ENCODE measurements at regions not wholly inside any gene's neighbourhood (a gene's known extent, or its start where the extent isn't known, plus 50 kb on each side); places are given as distances from the start of the nearest gene placed in this dataset.
"Not testable (repeated sequence)": the region's sequence is repeated elsewhere in the genome, so short reads cannot be mapped to it uniquely, and the experiment has no call there.

DNA sequence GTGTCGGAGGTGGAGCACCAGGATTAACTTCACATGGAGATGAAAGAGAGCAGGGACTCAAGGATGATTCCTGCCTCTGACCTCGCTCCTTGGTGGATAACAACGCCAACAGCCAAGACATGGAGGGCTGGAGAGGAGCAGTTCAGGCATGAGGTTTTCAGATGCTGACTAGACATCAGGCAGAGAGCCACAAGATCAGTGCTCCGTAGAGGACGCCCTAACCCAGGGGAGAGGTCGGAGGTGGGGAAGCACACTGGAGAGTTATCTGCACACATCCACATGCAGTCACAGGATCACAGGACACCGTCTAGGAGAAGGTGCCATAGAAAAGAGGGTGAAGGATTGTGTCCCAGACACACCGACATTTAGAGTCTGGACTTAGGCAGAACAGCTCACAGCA, 344.3 kb downstream of the EIPR1 start:
- DNase-seq = no peak
- Histone ChIP-seq H3K4me3 (no peak overlapping the region), H3K36me3 (no peaks in the 10 kb centered on the region), H3K27ac (no peak overlapping the region), H3K27me3 (no peaks in the 10 kb centered on the region), H3K4me1 (no peaks in the 10 kb centered on the region), H3K9me3 (no peaks in the 10 kb centered on the region)
- in situ Hi-C loops (cut with MboI; ENCODE audit: low sequenced_read_pairs in 4 of 4) (no loop called here), intact Hi-C loops (cut with DNase I; ENCODE audit: low total_unique reads) (no loop called here)
- no peak for ATAC-seq
- TF ChIP-seq POLR2A (IDR thresholded peaks at IDR 0.05) (no peak), CTCF (IDR thresholded peaks at IDR 0.05 in 4 of 5, conservative IDR thresholded peaks at IDR 0.05 in 1 of 5) (no peak)

GRCh38 chr2:3030791-3031190, 346.8 kb downstream of the EIPR1 start:
- H3K9me3 ChIP-seq; DNase-seq; intact Hi-C loops (cut with DNase I; ENCODE audit: low total_unique reads); in situ Hi-C loops (cut with MboI; ENCODE audit: low sequenced_read_pairs in 4 of 4); H3K4me1 ChIP-seq; H3K4me3 ChIP-seq; H3K27ac ChIP-seq; H3K36me3 ChIP-seq; ATAC-seq; H3K27me3 ChIP-seq: not testable (repeated sequence)

DNA sequence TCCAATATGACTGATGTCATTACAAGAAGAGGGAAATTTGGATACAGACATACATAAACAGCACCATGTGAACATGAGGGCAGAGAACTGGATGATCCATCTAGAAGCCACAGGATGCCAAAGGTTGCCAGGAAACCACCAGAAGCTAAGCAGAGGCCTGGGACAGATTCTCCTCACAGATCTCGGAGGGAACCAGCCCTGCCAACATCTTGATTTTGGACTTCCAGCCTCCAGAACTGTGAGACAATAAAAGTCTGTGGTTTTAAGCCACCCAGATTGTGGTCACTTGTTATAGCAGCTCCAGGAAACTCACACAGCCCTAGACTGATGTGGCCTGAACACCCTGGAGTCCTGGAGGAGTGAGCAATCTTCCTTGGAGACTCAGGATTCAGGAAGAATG, 351.6 kb downstream of the EIPR1 start:
- ATAC-seq = no peak
- TF ChIP-seq CTCF (IDR thresholded peaks at IDR 0.05 in 4 of 5, conservative IDR thresholded peaks at IDR 0.05 in 1 of 5) = no peak
- TF ChIP-seq POLR2A (IDR thresholded peaks at IDR 0.05) = no peak
- H3K4me1 ChIP-seq = no peaks in the 10 kb centered on the region
- intact Hi-C loops (cut with DNase I; ENCODE audit: low total_unique reads) (no loop called here), in situ Hi-C loops (cut with MboI; ENCODE audit: low sequenced_read_pairs in 4 of 4) (no loop called here)
- no peaks in the 10 kb centered on the region for H3K36me3 ChIP-seq
- H3K4me3 ChIP-seq = no peak overlapping the region
- no peaks in the 10 kb centered on the region for H3K27me3 ChIP-seq
- DNase-seq = no peak
- H3K9me3 ChIP-seq = no peaks in the 10 kb centered on the region
- H3K27ac ChIP-seq = no peak overlapping the region

- H3K36me3 ChIP-seq = no peaks in the 10 kb centered on the region
- no peaks in the 10 kb centered on the region for H3K4me1 ChIP-seq
- TF ChIP-seq CTCF (IDR thresholded peaks at IDR 0.05 in 4 of 5, conservative IDR thresholded peaks at IDR 0.05 in 1 of 5) = no peak
- no peak for TF ChIP-seq POLR2A (IDR thresholded peaks at IDR 0.05)
- intact Hi-C loops (cut with DNase I; ENCODE audit: low total_unique reads) = no loop called here
- no peaks in the 10 kb centered on the region for H3K9me3 ChIP-seq
- in situ Hi-C loops (cut with MboI; ENCODE audit: low sequenced_read_pairs in 4 of 4) = no loop called here
- DNase-seq (no peak), ATAC-seq (no peak)
- H3K27ac ChIP-seq = no peak overlapping the region
- H3K27me3 ChIP-seq = no peaks in the 10 kb centered on the region
- no peak overlapping the region for H3K4me3 ChIP-seq
Observed at GRCh38 chr2:3025261-3025660, 352.4 kb downstream of the EIPR1 start.

DNA sequence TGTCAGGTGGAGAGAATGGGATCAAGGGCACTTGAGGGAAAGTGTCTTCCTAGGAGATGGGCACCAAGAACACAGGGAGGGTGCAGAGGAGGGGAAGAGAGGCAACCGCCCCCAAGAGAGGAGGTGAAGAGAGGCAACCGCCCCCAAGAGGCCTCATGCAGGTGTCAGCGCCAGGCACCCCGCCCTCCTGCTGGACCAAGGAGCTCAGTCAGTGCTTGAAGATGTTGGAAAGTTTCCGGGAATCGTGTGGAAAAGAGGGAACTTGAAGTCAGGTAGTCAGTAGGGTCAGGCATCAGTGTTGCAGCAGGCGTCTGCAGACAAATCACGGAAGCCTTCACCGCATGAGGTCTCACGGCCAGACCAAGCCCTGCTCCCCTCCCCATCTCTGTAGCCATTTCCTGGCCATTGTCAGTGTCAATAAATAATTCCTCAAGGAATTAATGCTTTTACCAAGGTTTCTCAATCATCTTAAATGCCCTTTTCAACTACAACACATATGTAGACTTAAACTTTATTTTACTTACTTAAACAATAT, 353.1 kb downstream of the EIPR1 start:
- intact Hi-C loops (cut with DNase I; ENCODE audit: low total_unique reads) = no loop called here
- Histone ChIP-seq H3K36me3 (no peaks in the 10 kb centered on the region), H3K27ac (no peak overlapping the region), H3K27me3 (no peaks in the 10 kb centered on the region), H3K4me3 (no peak overlapping the region), H3K4me1 (no peaks in the 10 kb centered on the region), H3K9me3 (no peaks in the 10 kb centered on the region)
- in situ Hi-C loops (cut with MboI; ENCODE audit: low sequenced_read_pairs in 4 of 4) = no loop called here
- no peak for ATAC-seq
- TF ChIP-seq CTCF (IDR thresholded peaks at IDR 0.05 in 4 of 5, conservative IDR thresholded peaks at IDR 0.05 in 1 of 5) = no peak
- TF ChIP-seq POLR2A (IDR thresholded peaks at IDR 0.05) = no peak
- DNase-seq = no peak

All from gastrocnemius medialis (tissue), 4 donors.